ENCODE measurements at regions not wholly inside any gene's neighbourhood (a gene's known extent, or its start where the extent isn't known, plus 50 kb on each side); places are given as distances from the start of the nearest gene placed in this dataset.

- no peak for TF ChIP-seq CTCF (IDR thresholded peaks at IDR 0.05 in 8 of 11, conservative IDR thresholded peaks at IDR 0.05 in 3 of 11)
- TF ChIP-seq POLR2AphosphoS5 (IDR thresholded peaks at IDR 0.05), result no peak
Observed at GRCh38 chr3:165462636-165463334, 266.6 kb upstream of the SLITRK3 start.
